ENCODE measurements at regions not wholly inside any gene's neighbourhood (a gene's known extent, or its start where the extent isn't known, plus 50 kb on each side); places are given as distances from the start of the nearest gene placed in this dataset.
"Not testable (repeated sequence)": the region's sequence is repeated elsewhere in the genome, so short reads cannot be mapped to it uniquely, and the experiment has no call there.

GRCh38 chr4:154164931-154165839 lies 326.4 kb downstream of the DCHS2 start:
- no peaks in the 10 kb centered on the region for H3K9me3 ChIP-seq
- H3K4me3 ChIP-seq: no peak overlapping the region
- H3K27me3 ChIP-seq: no peaks in the 10 kb centered on the region
- intact Hi-C loops (cut with DNase I): no loop called here
- H3K4me1 ChIP-seq: peaks cover 0 to 10% (median 4%) of the 10 kb centered on the region in 4 donors
- H3K27ac ChIP-seq (replicated peaks in 1 of 4): no peak overlapping the region
- no peak for TF ChIP-seq EP300 (IDR thresholded peaks at IDR 0.05)
- no peak for TF ChIP-seq POLR2A (IDR thresholded peaks at IDR 0.05; ENCODE audit: low read depth)
- TF ChIP-seq POLR2AphosphoS5 (IDR thresholded peaks at IDR 0.05): no peak
- no peak for TF ChIP-seq CTCF (IDR thresholded peaks at IDR 0.05)
- 13% methylated on average over 1 of the region's 1 CpG for WGBS
- DNase-seq (ENCODE audit: extremely low spot score): peak; percentile 82
- no peaks in the 10 kb centered on the region for H3K36me3 ChIP-seq

- 31% methylated on average over 5 of the region's 5 CpGs for WGBS
- intact Hi-C loops (cut with DNase I): no loop called here
Observed at GRCh38 chr4:154160519-154161301, 330.9 kb downstream of the DCHS2 start.

GRCh38 chr4:154158361-154159155 lies 333.0 kb downstream of the DCHS2 start:
- no peak overlapping the region for H3K27ac ChIP-seq (replicated peaks in 1 of 4)
- TF ChIP-seq POLR2AphosphoS5 (IDR thresholded peaks at IDR 0.05) (no peak), EP300 (IDR thresholded peaks at IDR 0.05) (no peak), CTCF (IDR thresholded peaks at IDR 0.05) (no peak), POLR2A (IDR thresholded peaks at IDR 0.05; ENCODE audit: low read depth) (no peak)
- H3K27me3 ChIP-seq: no peaks in the 10 kb centered on the region
- intact Hi-C loops (cut with DNase I): no loop called here
- H3K9me3 ChIP-seq: no peaks in the 10 kb centered on the region
- no peaks in the 10 kb centered on the region for H3K36me3 ChIP-seq
- WGBS: 61% methylated on average over 6 of the region's 6 CpGs
- DNase-seq (ENCODE audit: extremely low spot score): no peak
- no peak overlapping the region for H3K4me3 ChIP-seq
- peaks cover 0 to 10% (median 4%) of the 10 kb centered on the region in 4 donors for H3K4me1 ChIP-seq

More at GRCh38 chr4:154160519-154161301, 330.9 kb downstream of the DCHS2 start:
- Histone ChIP-seq H3K36me3 (no peaks in the 10 kb centered on the region), H3K27ac (replicated peaks in 1 of 4) (no peak overlapping the region), H3K27me3 (no peaks in the 10 kb centered on the region), H3K9me3 (no peaks in the 10 kb centered on the region), H3K4me3 (no peak overlapping the region), H3K4me1 (peaks cover 0 to 10% (median 4%) of the 10 kb centered on the region in 4 donors)
- DNase-seq (ENCODE audit: extremely low spot score): no peak
- TF ChIP-seq EP300 (IDR thresholded peaks at IDR 0.05) (no peak), CTCF (IDR thresholded peaks at IDR 0.05) (no peak), POLR2AphosphoS5 (IDR thresholded peaks at IDR 0.05) (no peak), POLR2A (IDR thresholded peaks at IDR 0.05; ENCODE audit: low read depth) (no peak)

GRCh38 chr4:154152546-154152945 lies 339.1 kb downstream of the DCHS2 start:
- intact Hi-C loops (cut with DNase I): no loop called here
- H3K9me3 ChIP-seq: no peaks in the 10 kb centered on the region

GRCh38 chr4:154149236-154149635 lies 342.4 kb downstream of the DCHS2 start:
- intact Hi-C loops (cut with DNase I); H3K9me3 ChIP-seq; H3K27ac ChIP-seq (replicated peaks in 1 of 4); H3K4me3 ChIP-seq; H3K27me3 ChIP-seq; H3K36me3 ChIP-seq; H3K4me1 ChIP-seq; DNase-seq (ENCODE audit: extremely low spot score): not testable (repeated sequence)
- 83% methylated on average over 5 of the region's 5 CpGs for WGBS

More at GRCh38 chr4:154152546-154152945, 339.1 kb downstream of the DCHS2 start:
- no peak for TF ChIP-seq CTCF (IDR thresholded peaks at IDR 0.05)
- no peak for TF ChIP-seq POLR2A (IDR thresholded peaks at IDR 0.05; ENCODE audit: low read depth)
- TF ChIP-seq EP300 (IDR thresholded peaks at IDR 0.05): no peak
- no peak for TF ChIP-seq POLR2AphosphoS5 (IDR thresholded peaks at IDR 0.05)
- H3K4me1 ChIP-seq: peaks cover 0 to 2% (median 0%) of the 10 kb centered on the region in 4 donors
- no peak overlapping the region for H3K4me3 ChIP-seq
- DNase-seq (ENCODE audit: extremely low spot score): no peak
- H3K27me3 ChIP-seq: no peaks in the 10 kb centered on the region
- 90% methylated on average over 13 of the region's 13 CpGs for WGBS
- H3K36me3 ChIP-seq: no peaks in the 10 kb centered on the region
- H3K27ac ChIP-seq (replicated peaks in 1 of 4): no peak overlapping the region
